ENCODE measurements at regions not wholly inside any gene's neighbourhood (a gene's known extent, or its start where the extent isn't known, plus 50 kb on each side); places are given as distances from the start of the nearest gene placed in this dataset.

GRCh38 chr5:89289604-89290003 lies 406.6 kb upstream of the MEF2C start (continued):
- TF ChIP-seq TAF1 (IDR thresholded peaks at IDR 0.05; ENCODE audit: low read depth): no peak
- no peak for TF ChIP-seq SMC3 (conservative IDR thresholded peaks at IDR 0.05; ENCODE audit: poor library complexity)

GRCh38 chr5:89287964-89288363 lies 405.0 kb upstream of the MEF2C start:
- Histone ChIP-seq H4K20me1 (ENCODE audit: insufficient read depth) (no peaks in the 10 kb centered on the region), H3K4me2 (ENCODE audit: low read length) (no peak overlapping the region), H3K27me3 (ENCODE audit: insufficient read depth, low read depth, low read length) (no peaks in the 10 kb centered on the region), H3K27ac (ENCODE audit: low read length) (no peak overlapping the region), H2AFZ (ENCODE audit: low read depth, low read length) (no peak overlapping the region), H3K4me3 (ENCODE audit: low read length) (no peak overlapping the region), H3K9ac (ENCODE audit: low read length) (no peak overlapping the region), H3K9me2 (ENCODE audit: insufficient read depth, low read length) (no peaks in the 10 kb centered on the region), H3K36me3 (ENCODE audit: insufficient read depth, low read length) (no peaks in the 10 kb centered on the region), H3K9me3 (ENCODE audit: low read length) (no peaks in the 10 kb centered on the region), H3F3A (ENCODE audit: insufficient read depth, low read length, poor library complexity, severe bottlenecking) (no peaks in the 10 kb centered on the region), H3K79me2 (replicated peaks; ENCODE audit: insufficient read depth, low read length) (no peaks in the 10 kb centered on the region)
- TF ChIP-seq EZH2 (IDR thresholded peaks at IDR 0.05; ENCODE audit: borderline replicate concordance, insufficient read depth, low read length, poor library complexity, severe bottlenecking) (no peak), POLR2AphosphoS5 (IDR thresholded peaks at IDR 0.05) (no peak), SMC3 (conservative IDR thresholded peaks at IDR 0.05; ENCODE audit: poor library complexity) (no peak), REST (IDR thresholded peaks at IDR 0.05; ENCODE audit: borderline replicate concordance) (no peak), RAD21 (conservative IDR thresholded peaks at IDR 0.05) (no peak), TAF1 (IDR thresholded peaks at IDR 0.05; ENCODE audit: low read depth) (no peak), MXI1 (conservative IDR thresholded peaks at IDR 0.05; ENCODE audit: poor library complexity, severe bottlenecking) (no peak), EP300 (conservative IDR thresholded peaks at IDR 0.05; ENCODE audit: poor library complexity, severe bottlenecking) (no peak), CTCF (IDR thresholded peaks at IDR 0.05; ENCODE audit: poor library complexity, severe bottlenecking) (no peak)

- Histone ChIP-seq H4K20me1 (ENCODE audit: insufficient read depth) (no peaks in the 10 kb centered on the region), H2AFZ (ENCODE audit: low read depth, low read length) (no peak overlapping the region), H3K4me2 (ENCODE audit: low read length) (no peak overlapping the region), H3K27me3 (ENCODE audit: insufficient read depth, low read depth, low read length) (no peaks in the 10 kb centered on the region), H3K36me3 (ENCODE audit: insufficient read depth, low read length) (no peaks in the 10 kb centered on the region), H3K4me3 (ENCODE audit: low read length) (no peak overlapping the region), H3K9me2 (ENCODE audit: insufficient read depth, low read length) (no peaks in the 10 kb centered on the region), H3K9me3 (ENCODE audit: low read length) (no peaks in the 10 kb centered on the region), H3K9ac (ENCODE audit: low read length) (no peak overlapping the region), H3F3A (ENCODE audit: insufficient read depth, low read length, poor library complexity, severe bottlenecking) (no peaks in the 10 kb centered on the region), H3K79me2 (replicated peaks; ENCODE audit: insufficient read depth, low read length) (no peaks in the 10 kb centered on the region), H3K27ac (ENCODE audit: low read length) (no peak overlapping the region)
- no peak for TF ChIP-seq REST (IDR thresholded peaks at IDR 0.05; ENCODE audit: borderline replicate concordance)
- no peak for TF ChIP-seq RAD21 (conservative IDR thresholded peaks at IDR 0.05)
- peak; percentile 33 for TF ChIP-seq POLR2AphosphoS5 (IDR thresholded peaks at IDR 0.05)
- peak; percentile 82 for TF ChIP-seq EP300 (conservative IDR thresholded peaks at IDR 0.05; ENCODE audit: poor library complexity, severe bottlenecking)
- TF ChIP-seq TAF1 (IDR thresholded peaks at IDR 0.05; ENCODE audit: low read depth): no peak
- TF ChIP-seq SMC3 (conservative IDR thresholded peaks at IDR 0.05; ENCODE audit: poor library complexity): no peak
- TF ChIP-seq EZH2 (IDR thresholded peaks at IDR 0.05; ENCODE audit: borderline replicate concordance, insufficient read depth, low read length, poor library complexity, severe bottlenecking): no peak
These were observed 403.3 kb upstream of the MEF2C start for GRCh38 chr5:89286320-89286719.

Measured in neural cell (in vitro differentiated cells).